GM12878 (cell line): ENCODE measurements at regions not wholly inside any gene's neighbourhood (a gene's known extent, or its start where the extent isn't known, plus 50 kb on each side); places are given as distances from the start of the nearest gene placed in this dataset.

Source experiments
- ATAC-seq: fragments of 200-7000 bp; cut with Tn5 transposase; 3 replicates; pipeline ENCODE4 v1.9.1; 2020; ENCODE audit warnings: mild to moderate bottlenecking, moderate library complexity
- BruUV-seq: library from RNA; stranded (reverse); fragments of 400-500 nt; replicated peaks from 2 replicates; lab custom pipeline; 2021; lab: Mats Ljungman, UMichigan
- CTCF ChIA-PET: fragments of 300-600 bp; sonication (Branson Sonifier 250); formaldehyde crosslinking; extraction: SDS; loops from one replicate; lab custom pipeline; 2021; ENCODE audit warnings: inconsistent platforms; lab: Yijun Ruan, JAX
- POLR2A ChIA-PET: fragments of 350-600 bp; formaldehyde crosslinking; extraction: SDS; loops from one replicate; lab custom pipeline; 2021; ENCODE audit warnings: inconsistent platforms; lab: Charles Lee
- RAD21 ChIA-PET: fragments of 300-600 bp; sonication (Branson Sonifier 250); formaldehyde crosslinking; loops from one replicate; lab custom pipeline; 2023; ENCODE audit warnings: antibody characterized with exemption; ENCODE audit not compliant: unreplicated experiment; lab: Charles Lee
- SMC1A ChIA-PET: fragments of 300-600 bp; sonication (Branson Sonifier 250); formaldehyde crosslinking; loops from one replicate; lab custom pipeline; 2023; ENCODE audit not compliant: unreplicated experiment, uncharacterized antibody; lab: Charles Lee
- DNase-seq: peaks from one replicate; pipeline ENCODE4 v3.0.0-alpha.2; 2011; ENCODE audit warnings: low read depth, low spot score
- FAIRE-seq: peaks from 3 replicates; lab custom pipeline; 2011; peaks lifted over from hg19 to GRCh38; lab: Jason Lieb, UNC
- H2AFZ ChIP-seq: 2 replicates; pipeline ENCODE4 v1.6.0; 2011; ENCODE audit warnings: low read depth, low read length, control low read depth; ENCODE audit not compliant: control insufficient read depth
- H3K27ac ChIP-seq: 2 replicates; pipeline ENCODE4 v1.5.1; 2011; ENCODE audit warnings: control low read depth; ENCODE audit not compliant: control insufficient read depth, insufficient read depth
- H3K27me3 ChIP-seq, 2 experiments: replicated peaks in 1 of 2; 2 replicates each; pipeline versions ENCODE4 v1.6.0 to v1.6.1; 2011; ENCODE audit warnings: low read length in 1 of 2; ENCODE audit not compliant: control insufficient read depth in 2 of 2, insufficient read depth in 2 of 2
- H3K36me3 ChIP-seq, 2 experiments: 2 replicates each; pipeline ENCODE4 v1.5.1; 2011; ENCODE audit warnings: low read length in 1 of 2; ENCODE audit not compliant: control insufficient read depth in 2 of 2, insufficient read depth in 2 of 2
- H3K4me1 ChIP-seq: 2 replicates; pipeline ENCODE4 v1.6.1; 2011; ENCODE audit warnings: mild to moderate bottlenecking, low read length, moderate library complexity, mixed read lengths; ENCODE audit not compliant: control insufficient read depth, insufficient read depth
- H3K4me2 ChIP-seq: 2 replicates; pipeline ENCODE4 v1.6.0; 2011; ENCODE audit warnings: control low read depth; ENCODE audit not compliant: control insufficient read depth, insufficient read depth
- H3K4me3 ChIP-seq: fragments of 200-600 bp; sonication (generic); 2 replicates; pipeline ENCODE4 v1.5.1; 2016
- H3K79me2 ChIP-seq: 2 replicates; pipeline ENCODE4 v1.6.0; 2011; ENCODE audit warnings: low read length; ENCODE audit not compliant: control insufficient read depth, insufficient read depth
- H3K9ac ChIP-seq: 2 replicates; pipeline ENCODE4 v1.8.0; 2011; ENCODE audit warnings: low read length, control low read depth, mixed read lengths; ENCODE audit not compliant: control insufficient read depth, insufficient read depth
- H3K9me3 ChIP-seq: replicated peaks from 3 replicates; pipeline ENCODE4 v1.5.1; 2011; ENCODE audit warnings: mild to moderate bottlenecking, low read length; ENCODE audit not compliant: control insufficient read depth, insufficient read depth
- H4K20me1 ChIP-seq: 2 replicates; pipeline ENCODE4 v1.6.0; 2011; ENCODE audit not compliant: control insufficient read depth, insufficient read depth
- CREB1 ChIP-seq: IDR thresholded peaks from 2 replicates; pipeline ENCODE4 v1.6.1; 2012; ENCODE audit warnings: low read depth, mild to moderate bottlenecking, inconsistent platforms
- IRF3 ChIP-seq: fragments of 450-650 bp; IDR thresholded peaks from 2 replicates; pipeline ENCODE4 v1.6.1; 2014; ENCODE audit warnings: mild to moderate bottlenecking
- PAX8 ChIP-seq: fragments of 450-650 bp; IDR thresholded peaks from 2 replicates; pipeline ENCODE4 v1.6.1; 2017; ENCODE audit warnings: mild to moderate bottlenecking, moderate library complexity
- PBX3 ChIP-seq: IDR thresholded peaks from 2 replicates; pipeline ENCODE4 v1.6.1; 2011; ENCODE audit warnings: mild to moderate bottlenecking, low read depth, low read length, moderate library complexity; ENCODE audit not compliant: insufficient replicate concordance
- ZBED1 ChIP-seq: IDR thresholded peaks from 2 replicates; pipeline ENCODE4 v1.6.1; 2016; ENCODE audit warnings: borderline replicate concordance
- WGBS: methylation state at CpG from one replicate; pipeline ENCODE4 v1.1.6; 2016; ENCODE audit warnings: low lambda C conversion rate; ENCODE audit not compliant: insufficient replicate concordance, insufficient coverage; ENCODE audit errors: missing lambda C conversion rate; 5-methylcytosine and 5-hydroxymethylcytosine counted together
- in situ Hi-C: fragments of 300-500 bp; cut with MboI; formaldehyde crosslinking; loops from 9 replicates; pipeline ENCODE4 v1.14.3; 2018; ENCODE audit warnings: mixed read lengths
- intact Hi-C: fragments of 100-400 bp; cut with micrococcal nuclease; formaldehyde crosslinking; loops from one replicate; pipeline ENCODE4 v1.14.2; 2022; ENCODE audit not compliant: unreplicated experiment
- TF ChIP-seq, protein P1 (sequence below): IDR thresholded peaks from 2 replicates; pipeline ENCODE4 v1.6.1; 2012; ENCODE audit warnings: improper control_type of control experiment, low read depth, low read length; ENCODE audit not compliant: insufficient replicate concordance
- TF ChIP-seq, protein P2 (sequence below): fragments of 450-650 bp; IDR thresholded peaks from 2 replicates; pipeline ENCODE4 v1.6.1; 2016; ENCODE audit warnings: mild to moderate bottlenecking, moderate library complexity, borderline replicate concordance
- TF ChIP-seq, protein P3 (sequence below): IDR thresholded peaks from 2 replicates; pipeline ENCODE4 v1.6.1; 2012; ENCODE audit warnings: low read depth, low read length, improper control_type of control experiment

GRCh38 chr1:213423605-213424004, 372.6 kb downstream of the RPS6KC1 start:
- Histone ChIP-seq H3K9ac (no peak overlapping the region), H3K36me3 (no peaks in the 10 kb centered on the region), H3K27ac (no peak overlapping the region), H3K79me2 (no peaks in the 10 kb centered on the region), H3K27me3 (no peaks in the 10 kb centered on the region; a peak in 1 of 4 replicates), H3K4me1 (no peaks in the 10 kb centered on the region), H2AFZ (no peak overlapping the region), H3K9me3 (no peaks in the 10 kb centered on the region), H3K4me2 (no peak overlapping the region), H3K4me3 (no peak overlapping the region), H4K20me1 (no peaks in the 10 kb centered on the region; the same call in 1 of the 2 replicates)
- FAIRE-seq (no peak), ATAC-seq (no peak), DNase-seq (no peak)
- ChIA-PET SMC1A (interaction anchor here (0.9 kb wide), 1 partner anchor 10 kb away, joined by 3 read pairs; no protein-coding TSS in a partner anchor), RAD21 (interaction anchor here (1.0 kb wide), 1 partner anchor 51 kb away, joined by 3 read pairs; no protein-coding TSS in a partner anchor), CTCF (interaction anchor here (0.6 to 1.1 kb wide), 2 partner anchors 10 to 37 kb away, joined by 3 to 4 read pairs; no protein-coding TSS in a partner anchor), POLR2A (no interaction called here)
- WGBS, result 74% methylated on average over 8 of the region's 12 CpGs
- no TSS peak for BruUV-seq
- in situ Hi-C loops, result no loop called here
- intact Hi-C loops, result no loop called here
- TF ChIP-seq, protein P1, sequence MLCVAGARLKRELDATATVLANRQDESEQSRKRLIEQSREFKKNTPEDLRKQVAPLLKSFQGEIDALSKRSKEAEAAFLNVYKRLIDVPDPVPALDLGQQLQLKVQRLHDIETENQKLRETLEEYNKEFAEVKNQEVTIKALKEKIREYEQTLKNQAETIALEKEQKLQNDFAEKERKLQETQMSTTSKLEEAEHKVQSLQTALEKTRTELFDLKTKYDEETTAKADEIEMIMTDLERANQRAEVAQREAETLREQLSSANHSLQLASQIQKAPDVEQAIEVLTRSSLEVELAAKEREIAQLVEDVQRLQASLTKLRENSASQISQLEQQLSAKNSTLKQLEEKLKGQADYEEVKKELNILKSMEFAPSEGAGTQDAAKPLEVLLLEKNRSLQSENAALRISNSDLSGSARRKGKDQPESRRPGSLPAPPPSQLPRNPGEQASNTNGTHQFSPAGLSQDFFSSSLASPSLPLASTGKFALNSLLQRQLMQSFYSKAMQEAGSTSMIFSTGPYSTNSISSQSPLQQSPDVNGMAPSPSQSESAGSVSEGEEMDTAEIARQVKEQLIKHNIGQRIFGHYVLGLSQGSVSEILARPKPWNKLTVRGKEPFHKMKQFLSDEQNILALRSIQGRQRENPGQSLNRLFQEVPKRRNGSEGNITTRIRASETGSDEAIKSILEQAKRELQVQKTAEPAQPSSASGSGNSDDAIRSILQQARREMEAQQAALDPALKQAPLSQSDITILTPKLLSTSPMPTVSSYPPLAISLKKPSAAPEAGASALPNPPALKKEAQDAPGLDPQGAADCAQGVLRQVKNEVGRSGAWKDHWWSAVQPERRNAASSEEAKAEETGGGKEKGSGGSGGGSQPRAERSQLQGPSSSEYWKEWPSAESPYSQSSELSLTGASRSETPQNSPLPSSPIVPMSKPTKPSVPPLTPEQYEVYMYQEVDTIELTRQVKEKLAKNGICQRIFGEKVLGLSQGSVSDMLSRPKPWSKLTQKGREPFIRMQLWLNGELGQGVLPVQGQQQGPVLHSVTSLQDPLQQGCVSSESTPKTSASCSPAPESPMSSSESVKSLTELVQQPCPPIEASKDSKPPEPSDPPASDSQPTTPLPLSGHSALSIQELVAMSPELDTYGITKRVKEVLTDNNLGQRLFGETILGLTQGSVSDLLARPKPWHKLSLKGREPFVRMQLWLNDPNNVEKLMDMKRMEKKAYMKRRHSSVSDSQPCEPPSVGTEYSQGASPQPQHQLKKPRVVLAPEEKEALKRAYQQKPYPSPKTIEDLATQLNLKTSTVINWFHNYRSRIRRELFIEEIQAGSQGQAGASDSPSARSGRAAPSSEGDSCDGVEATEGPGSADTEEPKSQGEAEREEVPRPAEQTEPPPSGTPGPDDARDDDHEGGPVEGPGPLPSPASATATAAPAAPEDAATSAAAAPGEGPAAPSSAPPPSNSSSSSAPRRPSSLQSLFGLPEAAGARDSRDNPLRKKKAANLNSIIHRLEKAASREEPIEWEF, result no peak
- no peak for TF ChIP-seq PBX3
- TF ChIP-seq ZBED1, result no peak
- TF ChIP-seq, protein P2, sequence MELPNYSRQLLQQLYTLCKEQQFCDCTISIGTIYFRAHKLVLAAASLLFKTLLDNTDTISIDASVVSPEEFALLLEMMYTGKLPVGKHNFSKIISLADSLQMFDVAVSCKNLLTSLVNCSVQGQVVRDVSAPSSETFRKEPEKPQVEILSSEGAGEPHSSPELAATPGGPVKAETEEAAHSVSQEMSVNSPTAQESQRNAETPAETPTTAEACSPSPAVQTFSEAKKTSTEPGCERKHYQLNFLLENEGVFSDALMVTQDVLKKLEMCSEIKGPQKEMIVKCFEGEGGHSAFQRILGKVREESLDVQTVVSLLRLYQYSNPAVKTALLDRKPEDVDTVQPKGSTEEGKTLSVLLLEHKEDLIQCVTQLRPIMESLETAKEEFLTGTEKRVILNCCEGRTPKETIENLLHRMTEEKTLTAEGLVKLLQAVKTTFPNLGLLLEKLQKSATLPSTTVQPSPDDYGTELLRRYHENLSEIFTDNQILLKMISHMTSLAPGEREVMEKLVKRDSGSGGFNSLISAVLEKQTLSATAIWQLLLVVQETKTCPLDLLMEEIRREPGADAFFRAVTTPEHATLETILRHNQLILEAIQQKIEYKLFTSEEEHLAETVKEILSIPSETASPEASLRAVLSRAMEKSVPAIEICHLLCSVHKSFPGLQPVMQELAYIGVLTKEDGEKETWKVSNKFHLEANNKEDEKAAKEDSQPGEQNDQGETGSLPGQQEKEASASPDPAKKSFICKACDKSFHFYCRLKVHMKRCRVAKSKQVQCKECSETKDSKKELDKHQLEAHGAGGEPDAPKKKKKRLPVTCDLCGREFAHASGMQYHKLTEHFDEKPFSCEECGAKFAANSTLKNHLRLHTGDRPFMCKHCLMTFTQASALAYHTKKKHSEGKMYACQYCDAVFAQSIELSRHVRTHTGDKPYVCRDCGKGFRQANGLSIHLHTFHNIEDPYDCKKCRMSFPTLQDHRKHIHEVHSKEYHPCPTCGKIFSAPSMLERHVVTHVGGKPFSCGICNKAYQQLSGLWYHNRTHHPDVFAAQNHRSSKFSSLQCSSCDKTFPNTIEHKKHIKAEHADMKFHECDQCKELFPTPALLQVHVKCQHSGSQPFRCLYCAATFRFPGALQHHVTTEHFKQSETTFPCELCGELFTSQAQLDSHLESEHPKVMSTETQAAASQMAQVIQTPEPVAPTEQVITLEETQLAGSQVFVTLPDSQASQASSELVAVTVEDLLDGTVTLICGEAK, result no peak
- TF ChIP-seq, protein P3, sequence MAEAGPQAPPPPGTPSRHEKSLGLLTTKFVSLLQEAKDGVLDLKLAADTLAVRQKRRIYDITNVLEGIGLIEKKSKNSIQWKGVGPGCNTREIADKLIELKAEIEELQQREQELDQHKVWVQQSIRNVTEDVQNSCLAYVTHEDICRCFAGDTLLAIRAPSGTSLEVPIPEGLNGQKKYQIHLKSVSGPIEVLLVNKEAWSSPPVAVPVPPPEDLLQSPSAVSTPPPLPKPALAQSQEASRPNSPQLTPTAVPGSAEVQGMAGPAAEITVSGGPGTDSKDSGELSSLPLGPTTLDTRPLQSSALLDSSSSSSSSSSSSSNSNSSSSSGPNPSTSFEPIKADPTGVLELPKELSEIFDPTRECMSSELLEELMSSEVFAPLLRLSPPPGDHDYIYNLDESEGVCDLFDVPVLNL, result no peak
- TF ChIP-seq CREB1, result no peak
- no peak for TF ChIP-seq PAX8
- no peak for TF ChIP-seq IRF3
